ENCODE measurements at regions not wholly inside any gene's neighbourhood (a gene's known extent, or its start where the extent isn't known, plus 50 kb on each side); places are given as distances from the start of the nearest gene placed in this dataset.

DNA sequence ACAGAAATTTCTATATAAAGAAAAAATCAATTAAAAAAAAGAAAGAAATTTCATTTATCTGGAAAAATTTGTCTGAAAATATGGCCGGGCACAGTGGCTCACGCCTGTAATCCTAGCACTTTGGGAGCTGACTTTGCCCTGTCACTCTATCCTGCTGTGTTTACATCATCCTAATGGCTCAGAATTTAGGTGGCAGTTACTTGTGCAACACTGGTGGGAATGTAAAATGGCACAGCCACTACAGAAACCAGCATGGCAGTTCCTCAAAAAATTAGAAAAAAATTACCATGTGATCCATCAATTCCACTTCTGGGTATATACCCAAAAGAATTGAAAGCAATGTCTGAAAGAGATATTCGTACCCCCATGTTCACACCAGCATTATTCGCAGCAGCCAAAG lies 405.2 kb upstream of the AUTS2 start:
- TF ChIP-seq, protein P1, sequence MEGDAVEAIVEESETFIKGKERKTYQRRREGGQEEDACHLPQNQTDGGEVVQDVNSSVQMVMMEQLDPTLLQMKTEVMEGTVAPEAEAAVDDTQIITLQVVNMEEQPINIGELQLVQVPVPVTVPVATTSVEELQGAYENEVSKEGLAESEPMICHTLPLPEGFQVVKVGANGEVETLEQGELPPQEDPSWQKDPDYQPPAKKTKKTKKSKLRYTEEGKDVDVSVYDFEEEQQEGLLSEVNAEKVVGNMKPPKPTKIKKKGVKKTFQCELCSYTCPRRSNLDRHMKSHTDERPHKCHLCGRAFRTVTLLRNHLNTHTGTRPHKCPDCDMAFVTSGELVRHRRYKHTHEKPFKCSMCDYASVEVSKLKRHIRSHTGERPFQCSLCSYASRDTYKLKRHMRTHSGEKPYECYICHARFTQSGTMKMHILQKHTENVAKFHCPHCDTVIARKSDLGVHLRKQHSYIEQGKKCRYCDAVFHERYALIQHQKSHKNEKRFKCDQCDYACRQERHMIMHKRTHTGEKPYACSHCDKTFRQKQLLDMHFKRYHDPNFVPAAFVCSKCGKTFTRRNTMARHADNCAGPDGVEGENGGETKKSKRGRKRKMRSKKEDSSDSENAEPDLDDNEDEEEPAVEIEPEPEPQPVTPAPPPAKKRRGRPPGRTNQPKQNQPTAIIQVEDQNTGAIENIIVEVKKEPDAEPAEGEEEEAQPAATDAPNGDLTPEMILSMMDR (IDR thresholded peaks at IDR 0.05), result no peak

- TF ChIP-seq, protein P1 (IDR thresholded peaks at IDR 0.05), result no peak
Measured at GRCh38 chr7:69196593-69196992, 401.7 kb upstream of the AUTS2 start.

GRCh38 chr7:69198250-69198649 lies 400.0 kb upstream of the AUTS2 start:
- TF ChIP-seq, protein P1 (IDR thresholded peaks at IDR 0.05), result no peak

DNA sequence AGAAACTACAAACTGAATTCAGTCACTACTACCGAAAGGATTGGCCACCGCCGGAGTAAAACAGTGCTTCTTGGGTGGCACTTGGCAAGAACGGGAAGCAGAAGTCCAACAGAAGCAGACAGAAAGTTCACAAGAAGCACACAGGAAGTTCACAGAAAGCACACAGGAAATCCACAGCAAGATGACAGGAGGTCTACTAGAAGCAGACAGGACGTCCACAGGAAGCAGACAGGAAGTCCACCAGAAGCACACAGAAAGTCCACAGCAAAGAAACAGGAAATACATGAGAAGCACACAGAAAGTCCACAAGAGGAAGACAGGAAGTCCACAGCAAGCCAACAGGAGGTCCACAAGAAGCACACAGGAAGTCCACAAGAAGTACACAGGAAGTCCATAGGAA lies 399.2 kb upstream of the AUTS2 start:
- TF ChIP-seq, protein P1 (IDR thresholded peaks at IDR 0.05), result no peak

DNA sequence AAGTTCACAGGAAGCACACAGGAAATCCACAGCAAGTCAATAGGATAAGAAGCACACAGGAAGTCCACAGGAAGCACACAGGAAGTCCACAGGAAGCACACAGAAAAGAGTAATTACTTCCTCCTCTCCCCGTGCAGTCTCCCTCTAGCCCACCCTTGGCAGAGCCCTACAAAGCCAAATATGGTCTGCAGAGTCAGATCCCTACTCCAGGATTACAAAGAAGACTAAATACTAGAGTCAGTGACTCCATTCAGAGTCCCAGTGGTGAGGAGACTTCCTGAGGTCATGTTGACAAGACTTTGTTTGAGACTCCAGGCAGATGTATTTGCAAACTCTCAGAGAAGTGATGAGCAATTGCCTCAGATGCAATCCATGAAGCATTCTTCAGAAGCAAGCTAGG lies 398.6 kb upstream of the AUTS2 start:
- TF ChIP-seq, protein P1 (IDR thresholded peaks at IDR 0.05), result no peak

- TF ChIP-seq, protein P1 (IDR thresholded peaks at IDR 0.05), result no peak
Measured at GRCh38 chr7:69203871-69204270, 394.4 kb upstream of the AUTS2 start.

GRCh38 chr7:69204943-69205342 lies 393.3 kb upstream of the AUTS2 start:
- TF ChIP-seq, protein P1 (IDR thresholded peaks at IDR 0.05), result no peak

DNA sequence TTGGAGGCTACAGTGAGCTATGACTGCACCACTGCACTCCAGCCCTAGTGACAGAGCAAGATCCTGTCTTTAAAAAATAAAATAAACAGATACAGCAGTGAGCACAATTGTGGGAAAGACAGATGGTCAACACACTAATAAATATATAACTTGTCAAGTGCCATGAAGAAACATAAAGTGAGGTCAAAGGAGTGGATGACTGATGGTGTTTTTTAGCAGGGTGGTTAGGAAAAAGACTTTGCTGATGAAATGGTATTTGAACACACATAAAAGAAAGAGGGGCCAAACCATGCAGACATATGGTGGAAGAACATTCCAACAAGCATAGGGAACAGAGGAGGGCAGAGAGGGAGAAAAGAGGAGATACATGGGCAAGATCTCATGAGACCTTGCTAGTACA lies 392.7 kb upstream of the AUTS2 start:
- TF ChIP-seq, protein P1 (IDR thresholded peaks at IDR 0.05), result no peak
